ENCODE measurements at regions not wholly inside any gene's neighbourhood (a gene's known extent, or its start where the extent isn't known, plus 50 kb on each side); places are given as distances from the start of the nearest gene placed in this dataset.
A peak's percentile ranks its signal among the peaks of the same experiment; 100 is the strongest.

DNA sequence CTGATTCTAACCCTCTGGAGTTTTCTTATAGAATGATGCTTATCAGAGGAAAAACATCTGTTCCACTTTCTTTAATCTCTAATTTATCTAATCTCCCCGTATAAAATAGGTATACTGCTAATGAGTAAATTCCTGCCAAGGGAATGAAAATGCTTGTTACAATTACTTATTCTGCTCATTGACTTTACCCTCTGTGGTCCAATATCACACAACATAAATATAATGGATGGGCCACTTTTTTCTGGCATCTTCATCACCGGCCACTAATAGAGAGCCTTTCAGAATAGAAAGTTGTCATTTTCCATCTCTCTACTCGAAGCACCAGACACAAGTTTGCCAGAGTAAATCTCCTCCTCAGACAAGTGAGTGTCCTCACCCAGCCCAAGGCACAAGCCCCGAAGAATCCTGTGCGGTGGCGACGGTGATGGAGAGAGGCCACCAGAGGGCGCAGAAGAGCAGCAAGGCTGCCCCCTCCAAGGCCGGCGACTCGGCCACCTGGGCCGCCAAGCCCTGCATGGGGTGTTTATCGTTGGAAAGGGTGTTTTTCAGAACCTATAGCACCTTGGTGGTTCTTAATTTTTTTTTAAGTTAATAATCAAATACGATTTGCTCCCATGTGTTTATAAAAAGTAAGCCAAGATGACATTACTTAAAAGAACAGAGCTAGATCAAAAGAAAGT lies 212.9 kb upstream of the ARID1B start:
- Histone ChIP-seq H3K9me2 (ENCODE audit: insufficient read depth) (no peaks in the 10 kb centered on the region), H3K9ac (no peak overlapping the region), H3K9me3 (ENCODE audit: low read depth) (no peaks in the 10 kb centered on the region), H2AFZ (no peak overlapping the region), H3K4me2 (ENCODE audit: unreplicated experiment) (peak overlapping the region; percentile 15), H3K79me2 (ENCODE audit: insufficient read depth) (no peaks in the 10 kb centered on the region), H3K4me1 (ENCODE audit: insufficient read depth) (no peaks in the 10 kb centered on the region), H3K4me3 (no peak overlapping the region), H3K27me3 (replicated peaks; ENCODE audit: insufficient read depth) (peaks cover 5% of the 10 kb centered on the region; the same call in 1 of the 2 replicates), H4K20me1 (ENCODE audit: insufficient read depth) (no peaks in the 10 kb centered on the region), H3F3A (ENCODE audit: insufficient read depth) (no peaks in the 10 kb centered on the region), H3K36me3 (ENCODE audit: low read depth) (no peaks in the 10 kb centered on the region), H3K27ac (no peak overlapping the region)
- TF ChIP-seq EZH2phosphoT487 (IDR thresholded peaks at IDR 0.05; ENCODE audit: insufficient read depth, low read depth), result no peak
- TF ChIP-seq EZH2 (IDR thresholded peaks at IDR 0.05; ENCODE audit: insufficient read depth, poor library complexity, severe bottlenecking), result no peak
- in situ Hi-C loops (cut with MboI), result loop anchor here (25.0 kb wide), 2 partner anchors 623 to 1227 kb away; no protein-coding TSS in a partner anchor
- DNase-seq, result peak; percentile 80
- WGBS, 2 experiments (ENCODE audit: low coverage in 1 of 2, low lambda C conversion rate in 2 of 2, missing lambda C conversion rate in 2 of 2), result 2 to 5% methylated on average over 14 of the region's 14 CpGs

DNA sequence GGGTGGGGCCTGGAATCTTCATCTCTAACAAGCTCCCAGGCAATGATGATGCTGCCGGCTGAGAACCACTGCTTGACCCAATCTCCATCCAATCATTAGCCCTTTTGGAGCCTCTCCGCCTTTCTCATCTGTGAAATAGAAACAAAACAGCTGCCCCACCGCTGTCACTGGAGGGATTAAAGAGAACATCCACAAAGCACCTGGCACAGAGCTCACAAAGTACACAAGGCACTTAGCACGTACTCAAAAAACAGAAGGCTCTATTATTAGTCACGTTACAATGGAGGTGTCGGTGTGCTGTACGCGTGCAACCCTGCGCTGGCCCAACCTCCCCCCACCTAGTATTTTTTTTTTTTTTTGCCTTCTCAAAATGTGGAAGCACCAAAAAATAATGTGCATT lies 213.5 kb upstream of the ARID1B start:
- H3K79me2 ChIP-seq (ENCODE audit: insufficient read depth), result no peaks in the 10 kb centered on the region
- H3K4me3 ChIP-seq, result no peak overlapping the region
- H3K4me1 ChIP-seq (ENCODE audit: insufficient read depth), result no peaks in the 10 kb centered on the region
- DNase-seq, result no peak
- no peak overlapping the region for H3K27ac ChIP-seq
- in situ Hi-C loops (cut with MboI), result loop anchor here (25.0 kb wide), 2 partner anchors 624 to 1226 kb away; no protein-coding TSS in a partner anchor
- no peaks in the 10 kb centered on the region for H4K20me1 ChIP-seq (ENCODE audit: insufficient read depth)
- 48 to 62% methylated on average over 9 of the region's 9 CpGs for WGBS, 2 experiments (ENCODE audit: low coverage in 1 of 2, low lambda C conversion rate in 2 of 2, missing lambda C conversion rate in 2 of 2)
- no peaks in the 10 kb centered on the region for H3K9me3 ChIP-seq (ENCODE audit: low read depth)
- no peaks in the 10 kb centered on the region for H3K36me3 ChIP-seq (ENCODE audit: low read depth)
- H3K27me3 ChIP-seq (replicated peaks; ENCODE audit: insufficient read depth), result peaks cover 5% of the 10 kb centered on the region; the same call in 1 of the 2 replicates
- no peaks in the 10 kb centered on the region for H3F3A ChIP-seq (ENCODE audit: insufficient read depth)
- H2AFZ ChIP-seq, result no peak overlapping the region
- no peaks in the 10 kb centered on the region for H3K9me2 ChIP-seq (ENCODE audit: insufficient read depth)
- TF ChIP-seq EZH2phosphoT487 (IDR thresholded peaks at IDR 0.05; ENCODE audit: insufficient read depth, low read depth), result no peak
- TF ChIP-seq EZH2 (IDR thresholded peaks at IDR 0.05; ENCODE audit: insufficient read depth, poor library complexity, severe bottlenecking), result no peak
- H3K4me2 ChIP-seq (ENCODE audit: unreplicated experiment), result no peak overlapping the region
- H3K9ac ChIP-seq, result no peak overlapping the region

DNA sequence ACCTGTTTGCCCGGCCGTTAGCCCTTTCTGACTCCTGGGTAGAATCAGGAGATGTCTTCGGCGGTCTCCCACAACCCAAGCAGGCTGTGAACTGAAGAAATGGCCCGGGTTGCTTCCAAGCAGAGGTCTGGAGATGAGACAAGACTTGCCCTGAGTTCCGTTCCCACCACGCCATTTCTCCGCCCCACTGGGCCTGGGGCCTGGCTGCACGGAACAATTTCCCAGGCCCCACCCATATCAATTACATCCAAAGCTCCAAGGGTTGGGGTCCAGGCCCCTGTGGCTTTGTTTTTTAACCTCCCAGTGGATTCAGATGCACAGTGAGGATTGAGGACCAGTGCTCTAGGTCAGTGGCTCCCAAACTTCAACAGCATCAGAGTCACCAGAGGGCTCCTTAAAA lies 214.5 kb upstream of the ARID1B start:
- H3K27me3 ChIP-seq (replicated peaks; ENCODE audit: insufficient read depth), result peaks cover 5% of the 10 kb centered on the region; the same call in 1 of the 2 replicates
- H3F3A ChIP-seq (ENCODE audit: insufficient read depth), result no peaks in the 10 kb centered on the region
- H3K9me3 ChIP-seq (ENCODE audit: low read depth), result no peaks in the 10 kb centered on the region
- in situ Hi-C loops (cut with MboI), result loop anchor here (25.0 kb wide), 2 partner anchors 625 to 1225 kb away; no protein-coding TSS in a partner anchor
- no peak overlapping the region for H3K4me3 ChIP-seq
- no peak for TF ChIP-seq EZH2 (IDR thresholded peaks at IDR 0.05; ENCODE audit: insufficient read depth, poor library complexity, severe bottlenecking)
- TF ChIP-seq EZH2phosphoT487 (IDR thresholded peaks at IDR 0.05; ENCODE audit: insufficient read depth, low read depth), result no peak
- H3K4me1 ChIP-seq (ENCODE audit: insufficient read depth), result no peaks in the 10 kb centered on the region
- WGBS, 2 experiments (ENCODE audit: low coverage in 1 of 2, low lambda C conversion rate in 2 of 2, missing lambda C conversion rate in 2 of 2), result 60 to 80% methylated on average over 8 to 9 of the region's 9 CpGs
- no peak for DNase-seq
- H3K4me2 ChIP-seq (ENCODE audit: unreplicated experiment), result no peak overlapping the region
- H2AFZ ChIP-seq, result no peak overlapping the region
- no peaks in the 10 kb centered on the region for H3K79me2 ChIP-seq (ENCODE audit: insufficient read depth)
- H3K9me2 ChIP-seq (ENCODE audit: insufficient read depth), result no peaks in the 10 kb centered on the region
- H3K27ac ChIP-seq, result no peak overlapping the region
- no peak overlapping the region for H3K9ac ChIP-seq
- no peaks in the 10 kb centered on the region for H3K36me3 ChIP-seq (ENCODE audit: low read depth)
- H4K20me1 ChIP-seq (ENCODE audit: insufficient read depth), result no peaks in the 10 kb centered on the region

DNA sequence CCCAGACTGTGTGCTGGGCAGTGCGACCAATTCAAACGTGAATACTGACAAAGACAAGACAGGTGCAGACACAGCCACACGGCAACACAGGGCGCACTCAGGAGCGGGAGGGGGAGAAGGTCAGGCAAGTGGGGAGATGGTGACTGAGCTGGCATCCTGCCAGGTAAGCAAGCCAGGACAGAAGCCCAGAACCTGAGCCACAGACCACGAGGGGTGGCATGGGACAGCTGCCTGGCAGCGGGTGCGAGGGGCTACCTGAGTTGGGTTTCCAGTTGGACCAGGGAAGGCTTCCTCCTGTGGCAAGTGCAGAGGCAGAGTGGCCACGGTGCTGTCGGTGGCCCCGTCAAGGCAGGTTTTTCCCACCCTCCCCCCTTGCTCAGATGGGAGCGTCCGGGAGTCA lies 215.2 kb upstream of the ARID1B start:
- Histone ChIP-seq H3K4me3 (no peak overlapping the region), H3K79me2 (ENCODE audit: insufficient read depth) (no peaks in the 10 kb centered on the region), H3K27ac (no peak overlapping the region), H3K9ac (no peak overlapping the region), H3K4me2 (ENCODE audit: unreplicated experiment) (no peak overlapping the region), H3K9me2 (ENCODE audit: insufficient read depth) (no peaks in the 10 kb centered on the region), H3K36me3 (ENCODE audit: low read depth) (no peaks in the 10 kb centered on the region), H3F3A (ENCODE audit: insufficient read depth) (no peaks in the 10 kb centered on the region), H3K4me1 (ENCODE audit: insufficient read depth) (no peaks in the 10 kb centered on the region), H2AFZ (no peak overlapping the region), H3K27me3 (replicated peaks; ENCODE audit: insufficient read depth) (peaks cover 4% of the 10 kb centered on the region; the same call in 1 of the 2 replicates), H4K20me1 (ENCODE audit: insufficient read depth) (no peaks in the 10 kb centered on the region), H3K9me3 (ENCODE audit: low read depth) (no peaks in the 10 kb centered on the region)
- no peak for DNase-seq
- in situ Hi-C loops (cut with MboI), result loop anchor here (25.0 kb wide), 2 partner anchors 625 to 1225 kb away; no protein-coding TSS in a partner anchor
- 74 to 76% methylated on average over 13 of the region's 13 CpGs for WGBS, 2 experiments (ENCODE audit: low coverage in 1 of 2, low lambda C conversion rate in 2 of 2, missing lambda C conversion rate in 2 of 2)
- TF ChIP-seq EZH2phosphoT487 (IDR thresholded peaks at IDR 0.05; ENCODE audit: insufficient read depth, low read depth), result no peak
- no peak for TF ChIP-seq EZH2 (IDR thresholded peaks at IDR 0.05; ENCODE audit: insufficient read depth, poor library complexity, severe bottlenecking)

All from GM23248 (cell line).